ENCODE measurements at regions not wholly inside any gene's neighbourhood (a gene's known extent, or its start where the extent isn't known, plus 50 kb on each side); places are given as distances from the start of the nearest gene placed in this dataset.
"Not testable (repeated sequence)": the region's sequence is repeated elsewhere in the genome, so short reads cannot be mapped to it uniquely, and the experiment has no call there.

DNA sequence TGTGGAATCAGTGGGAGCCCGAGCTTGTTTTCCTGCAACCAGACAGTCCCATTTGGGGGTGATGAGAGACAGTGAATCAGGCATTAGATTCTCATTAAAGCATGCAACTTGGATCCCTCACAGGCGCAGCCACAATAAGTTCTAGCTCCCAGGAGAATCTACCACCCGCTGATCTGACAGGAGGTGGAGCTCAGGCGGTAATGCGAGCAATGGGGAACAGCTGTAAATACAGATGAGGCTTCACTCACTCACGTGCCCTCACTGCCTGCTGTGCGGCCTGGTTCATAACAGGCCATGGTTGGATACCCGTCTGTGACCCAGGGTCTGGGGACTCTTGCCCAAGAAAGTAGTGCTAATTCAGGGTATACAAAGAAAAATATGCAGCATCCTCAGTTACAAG lies 144.8 kb upstream of the RGPD4 start:
- DNase-seq (ENCODE audit: low read depth in 4 of 4, low spot score in 3 of 4) = no peak

DNA sequence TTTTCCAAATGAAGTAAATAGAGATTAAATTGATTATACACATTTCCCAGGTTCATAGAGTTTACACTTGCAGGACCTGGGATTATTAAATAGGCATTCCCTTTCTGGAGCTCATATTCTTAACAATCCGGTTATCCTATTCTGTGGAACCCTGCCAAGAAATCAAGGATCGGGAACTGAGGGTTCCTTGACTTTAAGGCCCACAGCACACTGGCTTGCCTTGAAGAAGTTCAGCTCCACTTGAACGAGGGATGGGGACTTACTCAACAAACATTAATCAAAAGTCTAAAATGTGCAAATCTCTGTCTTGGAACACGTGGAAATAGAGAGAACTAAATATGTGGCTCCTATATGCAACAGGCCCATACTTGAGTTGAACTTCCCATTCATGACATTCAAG lies 142.3 kb upstream of the RGPD4 start:
- DNase-seq (ENCODE audit: low read depth in 4 of 4, low spot score in 3 of 4) = no peak

DNA sequence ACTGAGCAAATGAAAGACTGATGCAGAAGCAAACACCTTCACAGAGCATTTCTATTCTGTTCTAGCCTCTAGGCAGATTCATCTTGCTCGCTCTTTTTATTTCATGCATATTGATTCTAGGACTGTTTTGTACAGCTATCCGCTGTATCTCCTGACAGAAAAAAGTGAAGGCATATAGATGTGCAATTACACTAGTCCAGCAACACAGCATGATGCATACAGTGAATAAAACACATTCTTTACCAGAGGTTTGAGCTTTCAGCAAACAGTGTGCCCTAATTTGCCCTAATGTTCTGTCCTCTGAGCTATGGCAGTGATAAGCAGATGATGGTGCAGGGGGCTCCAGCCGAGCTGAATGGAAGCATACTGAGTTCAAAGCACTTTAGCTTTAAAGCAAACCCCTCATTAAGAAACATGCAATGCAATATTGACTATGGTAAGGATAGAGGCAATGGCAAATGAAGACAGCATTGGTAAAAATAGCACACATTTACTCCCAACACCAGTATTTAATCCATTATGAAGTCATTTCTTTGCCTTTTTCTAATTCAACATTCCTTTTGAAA lies 141.2 kb upstream of the RGPD4 start:
- DNase-seq (ENCODE audit: low read depth in 4 of 4, low spot score in 3 of 4) = no peak

DNA sequence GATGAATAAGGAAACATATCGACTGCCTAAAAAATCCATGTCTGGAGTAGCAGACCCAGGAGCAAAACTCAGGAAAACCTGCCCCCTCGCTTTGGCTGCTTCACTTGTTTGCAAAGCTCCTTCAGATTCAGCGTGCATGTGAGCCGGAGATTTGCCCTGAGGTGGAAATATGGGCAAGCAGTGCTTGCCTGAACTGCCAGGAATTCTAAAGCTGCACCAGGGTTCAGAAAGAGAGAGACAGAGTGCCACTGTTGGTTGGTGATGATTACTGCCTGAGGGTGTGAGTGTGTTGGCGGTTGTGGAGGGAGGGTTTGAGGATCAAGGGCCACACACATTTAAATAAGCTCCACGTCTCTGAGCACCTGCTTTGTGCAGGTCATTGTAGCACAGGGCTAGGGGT lies 139.6 kb upstream of the RGPD4 start:
- no peak for DNase-seq (ENCODE audit: low read depth in 4 of 4, low spot score in 3 of 4)

DNA sequence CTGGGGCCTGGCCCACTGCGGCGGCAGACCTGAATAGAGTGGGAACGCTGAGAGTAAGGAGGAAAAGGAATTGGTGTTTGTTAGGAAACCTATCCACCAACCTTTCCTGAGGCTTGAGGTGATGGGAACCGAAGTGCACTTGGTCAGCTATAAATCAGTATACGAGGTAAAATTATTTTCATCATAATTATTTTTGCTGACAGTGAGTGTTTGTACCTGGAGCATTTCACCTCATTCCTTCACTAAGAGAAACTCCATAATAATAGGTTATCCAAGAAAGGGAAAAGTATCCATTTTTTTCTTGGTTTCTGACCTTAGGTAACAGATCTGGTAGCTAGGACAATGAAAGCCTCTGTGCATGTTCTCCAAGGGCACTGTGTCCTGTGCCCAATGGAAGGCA lies 138.6 kb upstream of the RGPD4 start:
- no peak for DNase-seq (ENCODE audit: low read depth in 4 of 4, low spot score in 3 of 4)

DNA sequence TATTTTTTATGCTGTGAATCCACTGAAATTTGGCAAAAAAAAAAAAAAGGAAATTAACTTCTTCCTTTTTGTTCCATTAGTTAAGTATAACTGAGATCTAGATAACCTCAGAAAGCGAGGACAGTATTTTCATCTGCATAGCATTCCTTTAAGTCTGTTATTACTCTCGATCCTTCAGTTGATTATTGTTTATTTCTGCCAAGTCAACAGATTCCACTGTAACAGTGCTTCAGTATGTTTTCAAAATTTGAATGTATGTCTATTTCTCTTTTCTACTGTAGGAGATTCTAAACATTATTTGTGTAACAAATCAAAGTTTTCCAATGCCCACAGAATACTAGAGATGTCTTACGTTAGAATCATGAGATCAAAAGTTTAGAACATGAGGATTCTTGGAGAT lies 133.1 kb upstream of the RGPD4 start:
- DNase-seq (ENCODE audit: low read depth in 4 of 4, low spot score in 3 of 4) = no peak

DNA sequence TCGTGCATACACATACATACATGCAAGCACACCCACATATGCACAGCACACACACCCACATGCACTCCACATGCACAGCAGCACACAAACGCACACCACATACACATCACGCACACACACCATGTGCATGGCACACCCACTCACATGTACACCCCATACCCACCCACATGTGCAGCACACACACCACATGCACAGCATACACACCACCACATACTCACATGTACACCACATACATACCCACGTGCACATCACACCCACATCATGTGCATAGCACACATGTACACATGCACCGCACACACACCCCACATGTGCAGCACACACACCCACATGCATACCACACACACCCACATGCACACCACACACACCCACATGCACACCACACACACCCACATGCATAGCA lies 132.0 kb upstream of the RGPD4 start:
- DNase-seq (ENCODE audit: low read depth in 4 of 4, low spot score in 3 of 4) = no peak

DNA sequence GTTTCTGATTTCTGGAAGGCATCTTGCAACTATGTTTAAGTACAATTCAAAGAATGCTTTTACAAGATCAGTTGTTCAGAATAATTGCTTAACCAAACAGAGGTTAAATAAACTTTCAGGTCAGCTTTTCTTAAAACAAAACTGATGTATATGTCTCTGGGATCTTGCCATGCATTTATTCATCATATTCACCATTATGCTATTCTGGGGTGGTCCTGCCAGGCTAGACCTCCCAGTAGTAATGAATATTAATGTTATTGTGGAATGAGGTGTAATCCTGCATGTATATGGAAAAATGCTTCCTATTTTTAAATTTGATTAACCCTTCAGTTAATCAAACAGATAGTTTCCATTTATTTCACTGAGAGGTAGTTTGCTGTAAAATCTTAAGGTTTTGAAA lies 129.3 kb upstream of the RGPD4 start:
- DNase-seq (ENCODE audit: low read depth in 4 of 4, low spot score in 3 of 4) = no peak

DNA sequence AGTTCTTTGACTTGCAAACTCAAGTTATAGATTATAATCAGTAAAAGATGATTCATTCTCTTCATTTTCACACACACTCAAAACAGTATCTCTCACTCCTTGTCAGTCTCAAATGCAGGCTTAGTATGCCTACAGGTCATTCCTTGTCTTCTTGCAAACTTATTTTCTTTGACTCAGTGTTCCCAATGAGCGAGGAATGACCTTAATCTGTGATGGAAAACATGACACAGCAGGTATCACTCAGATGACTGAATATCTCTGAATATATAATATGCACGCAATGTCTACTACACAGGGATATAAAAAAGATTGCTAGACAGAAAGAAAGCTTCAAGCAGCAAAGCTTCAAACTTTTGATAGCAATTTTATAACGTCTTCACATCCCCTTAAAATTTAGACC lies 127.8 kb upstream of the RGPD4 start:
- no peak for DNase-seq (ENCODE audit: low read depth in 4 of 4, low spot score in 3 of 4)

DNA sequence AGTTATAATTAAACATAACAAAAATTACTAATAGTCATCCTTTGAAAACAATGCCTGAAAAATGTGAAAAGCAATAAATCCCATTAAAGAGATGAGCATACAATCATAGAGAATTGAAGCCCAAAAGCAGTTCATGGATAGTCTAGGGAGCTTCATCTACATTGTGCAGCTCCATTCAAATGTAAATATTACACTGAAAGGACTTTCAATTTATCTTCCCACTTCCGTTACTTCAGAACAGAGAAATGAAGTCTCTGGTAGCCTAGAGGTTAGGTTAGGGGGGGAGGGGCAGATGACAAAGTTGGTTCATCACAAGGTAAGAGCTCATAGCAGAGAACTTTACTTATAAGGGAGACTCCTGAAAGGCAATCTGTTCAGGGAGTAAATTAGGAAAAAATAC lies 126.6 kb upstream of the RGPD4 start:
- DNase-seq (ENCODE audit: low read depth in 4 of 4, low spot score in 3 of 4) = no peak

DNA sequence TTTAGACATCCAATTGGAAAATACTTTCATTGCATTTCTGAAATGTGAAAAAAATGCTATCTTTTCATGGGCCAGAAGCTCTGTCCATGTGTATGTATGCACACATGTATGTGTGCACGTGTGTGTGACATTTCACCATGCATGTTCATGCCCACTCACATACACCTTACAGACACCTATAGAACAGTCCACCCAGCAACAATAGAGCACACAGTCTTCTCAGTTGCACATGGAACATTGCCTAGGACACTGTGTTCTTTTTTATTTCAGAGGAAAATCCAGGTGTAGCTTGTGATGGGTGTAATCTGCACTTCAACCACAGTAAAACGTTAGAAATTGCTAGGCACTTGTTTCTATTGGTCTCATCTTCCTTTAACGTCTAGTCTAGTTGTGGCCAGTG lies 114.8 kb upstream of the RGPD4 start:
- DNase-seq (ENCODE audit: low read depth in 4 of 4, low spot score in 3 of 4) = no peak

DNA sequence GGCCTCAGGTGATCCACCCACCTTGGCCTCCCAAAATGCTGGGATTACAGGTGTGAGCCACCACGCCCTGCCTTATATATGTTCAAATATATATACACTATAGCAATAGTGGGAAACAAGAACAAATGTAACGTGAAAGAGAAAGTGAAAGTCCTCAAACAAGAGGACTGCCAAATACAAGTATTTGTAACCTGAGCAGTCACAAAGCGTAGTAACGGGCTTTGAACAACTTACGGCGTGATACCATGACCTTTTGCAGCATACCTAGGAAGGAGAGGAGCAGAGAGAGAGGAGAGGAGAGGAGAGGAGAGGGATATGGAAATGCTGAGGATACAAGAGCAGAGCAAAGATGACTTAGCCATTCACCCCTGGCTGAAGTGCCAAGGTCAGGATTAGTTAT lies 113.8 kb upstream of the RGPD4 start:
- DNase-seq (ENCODE audit: low read depth in 4 of 4, low spot score in 3 of 4) = no peak

DNA sequence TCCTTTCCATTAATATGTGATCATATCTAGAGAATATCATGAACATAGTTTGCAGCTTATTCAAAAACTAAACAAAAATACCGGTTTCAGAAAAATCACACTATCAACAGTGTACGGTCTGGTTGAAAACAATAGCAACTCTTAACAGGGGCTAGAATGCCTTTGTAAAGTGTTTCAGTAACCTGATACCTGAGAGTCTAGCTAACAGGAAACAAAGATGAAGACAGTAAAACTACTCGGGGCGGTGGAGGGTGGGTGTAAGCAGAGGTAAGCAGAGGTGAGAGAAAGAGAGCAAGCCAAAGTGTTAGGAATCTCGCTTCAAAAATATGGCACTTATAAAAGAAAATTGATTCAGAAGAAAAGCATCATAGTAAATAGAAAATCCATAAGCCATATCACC lies 109.0 kb upstream of the RGPD4 start:
- DNase-seq (ENCODE audit: low read depth in 4 of 4, low spot score in 3 of 4) = no peak

DNA sequence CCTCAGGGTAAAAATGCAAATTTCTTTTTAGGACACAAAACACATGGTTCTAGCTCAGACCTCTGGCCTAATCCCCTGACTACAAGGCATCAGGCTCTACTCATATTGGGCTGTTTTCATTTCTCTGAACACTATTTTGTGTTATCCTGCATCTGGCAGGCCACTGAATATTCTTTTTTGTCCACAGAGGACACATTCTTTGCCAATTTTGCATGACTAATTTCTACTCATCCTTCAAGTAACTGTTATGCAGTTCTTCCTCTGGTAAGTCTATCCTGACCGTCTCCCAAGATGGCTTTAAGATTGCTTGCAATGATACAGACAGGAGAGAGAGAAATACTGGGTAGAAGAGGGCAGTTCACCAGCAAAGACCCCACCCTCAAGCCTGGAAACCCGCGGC lies 107.6 kb upstream of the RGPD4 start:
- DNase-seq (ENCODE audit: low read depth in 4 of 4, low spot score in 3 of 4) = no peak

DNA sequence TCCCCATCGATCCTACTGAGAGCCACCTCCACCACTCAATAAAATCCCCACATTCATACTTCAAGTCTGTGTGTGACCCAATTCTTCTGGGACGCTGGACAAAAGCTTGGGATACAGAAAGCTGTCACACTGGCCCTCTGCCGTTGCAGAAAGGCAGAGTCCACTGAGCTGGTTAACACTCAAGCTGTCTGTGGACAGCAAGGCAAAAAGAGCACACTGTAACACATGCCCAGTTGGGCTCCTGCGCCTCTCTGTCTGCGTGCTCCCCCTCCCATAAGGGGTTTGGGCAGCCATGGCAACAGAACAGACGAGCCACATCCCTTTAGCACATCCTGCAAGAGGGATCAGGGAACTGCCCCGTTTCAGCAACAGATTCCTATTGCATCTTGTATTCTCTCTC lies 106.9 kb upstream of the RGPD4 start:
- DNase-seq (ENCODE audit: low read depth in 4 of 4, low spot score in 3 of 4) = no peak

DNA sequence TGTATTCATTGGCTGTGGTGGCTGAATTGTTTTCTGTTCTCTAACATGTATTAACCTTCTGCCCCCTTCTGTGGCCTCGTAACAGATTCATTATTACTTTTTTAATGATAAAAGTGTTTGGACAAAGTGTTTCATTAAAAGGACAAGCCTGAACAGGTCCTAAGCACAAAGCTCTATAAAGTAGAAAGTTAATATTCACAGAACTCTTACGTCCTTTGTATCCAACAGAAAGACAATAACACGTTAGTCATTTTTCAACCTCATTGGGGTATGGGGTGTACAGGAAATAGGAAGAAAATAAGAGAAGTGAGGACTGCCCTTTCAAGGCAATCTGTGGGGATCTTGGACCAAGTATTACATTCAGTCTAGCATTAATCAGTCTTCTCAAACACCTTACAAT lies 105.5 kb upstream of the RGPD4 start:
- no peak for DNase-seq (ENCODE audit: low read depth in 4 of 4, low spot score in 3 of 4)

DNA sequence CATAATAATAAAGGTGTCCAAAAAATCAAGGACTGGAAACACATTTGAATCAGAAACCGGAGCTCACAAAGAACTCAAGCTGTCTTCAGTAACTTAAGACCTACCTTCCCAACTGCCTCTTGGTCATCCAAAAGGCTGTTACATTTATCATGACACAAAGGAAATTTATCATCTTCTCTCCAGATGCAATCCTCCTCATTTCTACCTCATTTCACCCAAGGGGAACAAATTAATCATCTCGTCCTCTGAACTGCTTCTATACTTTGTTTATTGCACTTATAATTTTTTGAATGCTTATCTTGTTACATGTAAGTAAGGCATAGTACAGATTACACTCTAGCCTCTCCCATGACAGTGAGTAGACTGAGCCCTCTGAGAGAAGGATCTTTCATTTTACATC lies 105.1 kb upstream of the RGPD4 start:
- no peak for DNase-seq (ENCODE audit: low read depth in 4 of 4, low spot score in 3 of 4)

DNA sequence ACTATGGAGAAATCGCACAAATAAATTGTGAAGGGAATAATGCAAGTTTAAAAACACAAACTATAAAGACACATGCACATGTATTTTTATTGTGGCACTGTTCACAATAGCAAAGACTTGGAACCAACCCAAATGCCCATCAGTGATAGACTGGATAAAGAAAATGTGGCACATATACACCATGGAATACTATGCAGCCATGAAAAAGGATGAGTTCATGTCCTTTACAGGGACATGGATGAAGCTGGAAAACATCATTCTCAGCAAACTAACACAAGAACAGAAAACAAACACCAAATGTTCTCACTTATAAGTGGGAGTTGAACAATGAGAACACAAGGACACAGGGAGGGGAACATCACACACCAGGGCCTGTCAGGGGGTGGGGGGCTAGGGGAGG lies 100.9 kb upstream of the RGPD4 start:
- not testable (repeated sequence) for DNase-seq (ENCODE audit: low read depth in 4 of 4, low spot score in 3 of 4)

DNA sequence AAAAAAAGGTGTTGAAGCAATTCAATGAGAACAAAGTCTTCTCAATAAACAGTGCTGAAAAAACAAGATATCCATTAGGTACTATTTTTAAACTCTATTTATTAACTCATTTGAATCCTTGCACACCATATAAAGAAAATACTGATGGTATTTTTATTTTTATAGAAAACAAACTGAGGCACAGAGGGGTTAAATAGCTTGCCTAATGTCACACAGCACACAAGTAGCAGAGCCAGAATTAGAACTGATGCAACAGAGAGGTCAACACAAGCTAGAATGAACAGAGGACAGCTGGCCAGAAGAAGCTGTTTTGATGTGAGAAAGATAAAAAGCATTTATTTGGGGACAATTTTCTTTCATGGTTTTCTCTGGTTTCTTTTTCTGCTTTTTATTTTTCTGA lies 99.4 kb upstream of the RGPD4 start:
- DNase-seq (ENCODE audit: low read depth in 4 of 4, low spot score in 3 of 4) = no peak

DNA sequence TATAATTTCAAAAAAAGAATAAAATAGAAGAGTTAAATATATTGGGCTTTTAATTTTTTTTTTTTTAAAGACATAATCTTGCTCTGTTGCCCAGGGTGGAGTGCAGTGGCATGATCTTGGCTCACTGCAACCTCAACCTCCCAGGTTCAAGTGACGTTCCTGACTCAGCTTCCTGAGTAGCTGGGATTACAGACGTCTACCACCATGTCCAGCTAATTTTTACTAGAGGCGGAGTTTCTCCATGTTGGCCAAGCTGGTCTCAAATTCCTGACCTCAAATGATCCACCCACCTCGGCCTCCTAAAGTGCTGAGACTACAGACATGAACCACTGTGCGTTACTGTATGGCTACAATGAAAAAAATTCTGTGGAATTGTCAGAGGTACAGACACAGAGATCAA lies 98.1 kb upstream of the RGPD4 start:
- DNase-seq (ENCODE audit: low read depth in 4 of 4, low spot score in 3 of 4) = no peak

DNA sequence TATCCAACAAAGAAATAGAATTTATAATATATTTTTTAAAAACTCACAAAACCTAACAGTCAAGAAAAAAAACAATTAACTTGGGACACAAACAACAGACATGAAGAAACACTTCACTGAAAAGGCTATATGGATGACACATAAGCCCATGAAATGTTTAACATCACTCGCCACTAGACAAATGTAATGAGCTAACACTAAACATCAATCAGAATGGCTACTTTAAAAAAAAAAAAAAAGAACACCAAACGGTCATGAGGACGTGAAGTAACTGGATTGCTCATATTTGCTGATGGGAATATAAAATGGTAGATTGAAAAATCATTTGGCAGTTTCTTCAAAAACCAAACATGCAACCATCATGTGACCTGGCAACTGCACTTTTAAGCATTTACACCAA lies 97.3 kb upstream of the RGPD4 start:
- no peak for DNase-seq (ENCODE audit: low read depth in 4 of 4, low spot score in 3 of 4)

DNA sequence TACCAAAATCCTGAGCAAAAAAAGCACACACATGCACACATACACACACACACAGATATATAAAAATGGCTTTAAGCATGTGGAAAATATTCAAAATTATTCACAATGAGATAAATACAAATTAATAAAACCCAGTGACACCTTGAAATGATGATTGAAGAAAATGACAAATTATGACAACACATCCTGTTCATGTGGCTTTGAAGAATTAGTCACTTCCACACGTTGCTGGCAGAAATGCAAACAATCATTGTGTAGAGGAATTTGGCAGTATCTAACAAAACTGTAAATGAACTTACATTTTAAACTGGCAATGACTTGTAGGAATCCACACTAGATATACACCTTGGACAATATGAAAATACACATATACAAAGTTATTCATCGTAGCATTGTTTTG lies 95.8 kb upstream of the RGPD4 start:
- DNase-seq (ENCODE audit: low read depth in 4 of 4, low spot score in 3 of 4) = no peak

DNA sequence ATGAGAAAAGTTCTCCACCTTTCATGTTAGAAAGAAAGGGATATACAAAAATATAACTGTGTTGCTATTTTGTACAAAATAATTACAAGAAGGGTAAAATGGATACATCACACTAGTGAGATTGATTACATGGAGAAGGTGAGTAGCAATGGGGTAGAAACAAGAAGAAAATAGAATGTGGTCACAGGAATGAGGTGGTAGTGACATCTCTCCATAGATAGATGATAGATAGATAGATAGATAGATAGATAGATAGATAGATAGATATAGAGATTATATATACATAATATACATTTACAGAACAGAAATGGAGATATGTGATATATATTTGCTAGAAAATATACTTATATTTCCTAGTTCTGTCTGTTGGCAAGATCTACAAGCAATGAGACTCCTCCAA lies 95.3 kb upstream of the RGPD4 start:
- DNase-seq (ENCODE audit: low read depth in 4 of 4, low spot score in 3 of 4) = no peak

DNA sequence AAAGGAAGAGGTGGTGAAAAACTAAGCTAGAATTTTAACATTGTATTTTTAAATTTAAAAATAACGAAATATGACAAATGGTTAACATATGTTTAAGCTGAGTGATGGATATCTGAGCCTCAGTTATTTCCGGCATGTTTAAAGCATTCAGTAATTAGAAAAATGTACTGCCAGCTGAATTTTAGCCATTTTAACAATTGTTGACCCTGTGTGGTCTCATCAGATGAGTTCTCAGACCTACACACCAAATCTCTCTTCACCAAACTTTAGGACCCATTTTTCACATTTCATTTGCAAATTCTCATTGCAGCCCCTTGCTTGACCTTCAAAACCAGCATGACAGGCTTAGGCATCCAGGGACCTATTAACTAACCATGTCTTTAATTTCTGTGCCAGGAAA lies 91.5 kb upstream of the RGPD4 start:
- DNase-seq (ENCODE audit: low read depth in 4 of 4, low spot score in 3 of 4) = no peak

Data from left renal pelvis (tissue), 4 donors.